Chondrocyte (in vitro differentiated cells): ENCODE measurements at regions not wholly inside any gene's neighbourhood (a gene's known extent, or its start where the extent isn't known, plus 50 kb on each side); places are given as distances from the start of the nearest gene placed in this dataset.

ENCODE experiments used
- DNase-seq: peaks from one replicate; pipeline ENCODE4 v3.0.0; 2021; ENCODE audit warnings: mixed read lengths, low spot score
- H3K27ac Mint-ChIP-seq: one replicate; pipeline ENCODE4 v1.8.0; 2021; ENCODE audit warnings: mild to moderate bottlenecking, moderate library complexity, mixed read lengths; ENCODE audit not compliant: unreplicated experiment
- H3K27me3 Mint-ChIP-seq: 2 replicates; pipeline ENCODE4 v1.8.0; 2021; ENCODE audit warnings: low read depth, mixed read lengths
- H3K36me3 Mint-ChIP-seq: 2 replicates; pipeline ENCODE4 v1.8.0; 2021; ENCODE audit warnings: low read depth, mixed read lengths
- H3K4me1 Mint-ChIP-seq: 2 replicates; pipeline ENCODE4 v1.8.0; 2021; ENCODE audit warnings: low read depth, mild to moderate bottlenecking, mixed read lengths
- H3K4me3 Mint-ChIP-seq: one replicate; pipeline ENCODE4 v1.8.0; 2021; ENCODE audit warnings: mild to moderate bottlenecking, moderate library complexity, mixed read lengths; ENCODE audit not compliant: unreplicated experiment
- H3K9me3 Mint-ChIP-seq: 2 replicates; pipeline ENCODE4 v1.8.0; 2021; ENCODE audit warnings: low read depth, mixed read lengths
- TF ChIP-seq, protein P1 (sequence below): fragments of 200-600 bp; sonication (generic); IDR thresholded peaks from 2 replicates; pipeline ENCODE4 v1.5.0; 2021; ENCODE audit warnings: antibody characterized with exemption, mild to moderate bottlenecking, moderate library complexity

GRCh38 chr18:32621034-32621433 lies 150.4 kb upstream of the GAREM1 start:
- Mint-ChIP-seq H3K27me3 (no peaks in the 10 kb centered on the region), H3K4me1 (no peaks in the 10 kb centered on the region), H3K36me3 (no peaks in the 10 kb centered on the region), H3K27ac (no peak overlapping the region), H3K4me3 (no peak overlapping the region), H3K9me3 (no peaks in the 10 kb centered on the region)
- TF ChIP-seq, protein P1, sequence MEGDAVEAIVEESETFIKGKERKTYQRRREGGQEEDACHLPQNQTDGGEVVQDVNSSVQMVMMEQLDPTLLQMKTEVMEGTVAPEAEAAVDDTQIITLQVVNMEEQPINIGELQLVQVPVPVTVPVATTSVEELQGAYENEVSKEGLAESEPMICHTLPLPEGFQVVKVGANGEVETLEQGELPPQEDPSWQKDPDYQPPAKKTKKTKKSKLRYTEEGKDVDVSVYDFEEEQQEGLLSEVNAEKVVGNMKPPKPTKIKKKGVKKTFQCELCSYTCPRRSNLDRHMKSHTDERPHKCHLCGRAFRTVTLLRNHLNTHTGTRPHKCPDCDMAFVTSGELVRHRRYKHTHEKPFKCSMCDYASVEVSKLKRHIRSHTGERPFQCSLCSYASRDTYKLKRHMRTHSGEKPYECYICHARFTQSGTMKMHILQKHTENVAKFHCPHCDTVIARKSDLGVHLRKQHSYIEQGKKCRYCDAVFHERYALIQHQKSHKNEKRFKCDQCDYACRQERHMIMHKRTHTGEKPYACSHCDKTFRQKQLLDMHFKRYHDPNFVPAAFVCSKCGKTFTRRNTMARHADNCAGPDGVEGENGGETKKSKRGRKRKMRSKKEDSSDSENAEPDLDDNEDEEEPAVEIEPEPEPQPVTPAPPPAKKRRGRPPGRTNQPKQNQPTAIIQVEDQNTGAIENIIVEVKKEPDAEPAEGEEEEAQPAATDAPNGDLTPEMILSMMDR = no peak
- no peak for DNase-seq

- Mint-ChIP-seq H3K27ac (no peak overlapping the region), H3K36me3 (no peaks in the 10 kb centered on the region), H3K27me3 (peaks cover 2% of the 10 kb centered on the region), H3K9me3 (no peaks in the 10 kb centered on the region), H3K4me1 (no peaks in the 10 kb centered on the region), H3K4me3 (no peak overlapping the region)
- TF ChIP-seq, protein P1 = no peak
- DNase-seq = no peak
Observed at GRCh38 chr18:32618546-32618945, 147.9 kb upstream of the GAREM1 start.

- TF ChIP-seq, protein P1 = no peak
- H3K27ac Mint-ChIP-seq = no peak overlapping the region
- H3K4me3 Mint-ChIP-seq = no peak overlapping the region
- no peaks in the 10 kb centered on the region for H3K9me3 Mint-ChIP-seq
- peaks cover 6% of the 10 kb centered on the region for H3K4me1 Mint-ChIP-seq
- peaks cover 2% of the 10 kb centered on the region for H3K27me3 Mint-ChIP-seq
- DNase-seq = no peak
- H3K36me3 Mint-ChIP-seq = no peaks in the 10 kb centered on the region
Observed at GRCh38 chr18:32613821-32614220, 143.1 kb upstream of the GAREM1 start.

DNA sequence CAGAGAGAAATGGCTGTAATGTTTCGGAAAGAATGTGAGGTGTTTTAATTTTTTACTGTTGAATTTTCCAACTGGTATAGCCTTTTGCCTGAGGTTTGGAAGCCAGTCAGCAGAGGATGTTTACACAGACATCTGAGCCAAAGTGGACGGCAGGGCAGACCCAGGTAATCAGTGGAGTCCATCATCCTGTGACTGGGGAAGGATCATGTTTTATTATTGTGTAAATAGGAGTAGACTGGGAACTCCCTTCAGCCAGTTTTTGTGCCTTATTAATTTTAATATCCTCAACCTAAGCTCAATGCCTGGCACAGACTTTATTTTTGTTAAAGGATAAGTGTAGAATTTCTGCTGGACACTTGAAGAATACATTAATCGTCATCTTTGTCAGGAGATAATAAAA lies 142.0 kb upstream of the GAREM1 start:
- Mint-ChIP-seq H3K36me3 (no peaks in the 10 kb centered on the region), H3K27me3 (peaks cover 2% of the 10 kb centered on the region), H3K27ac (no peak overlapping the region), H3K4me1 (peaks cover 9% of the 10 kb centered on the region), H3K9me3 (no peaks in the 10 kb centered on the region), H3K4me3 (no peak overlapping the region)
- no peak for DNase-seq
- TF ChIP-seq, protein P1 = no peak

- TF ChIP-seq, protein P1 = no peak
- Mint-ChIP-seq H3K27me3 (peaks cover 2% of the 10 kb centered on the region), H3K36me3 (no peaks in the 10 kb centered on the region), H3K4me1 (peaks cover 21% of the 10 kb centered on the region), H3K9me3 (peaks cover under 1% of the 10 kb centered on the region), H3K27ac (no peak overlapping the region), H3K4me3 (no peak overlapping the region)
- DNase-seq = no peak
Observed at GRCh38 chr18:32610176-32610575, 139.5 kb upstream of the GAREM1 start.
